ENCODE measurements at regions not wholly inside any gene's neighbourhood (a gene's known extent, or its start where the extent isn't known, plus 50 kb on each side); places are given as distances from the start of the nearest gene placed in this dataset.
"Not testable (repeated sequence)": the region's sequence is repeated elsewhere in the genome, so short reads cannot be mapped to it uniquely, and the experiment has no call there.

DNA sequence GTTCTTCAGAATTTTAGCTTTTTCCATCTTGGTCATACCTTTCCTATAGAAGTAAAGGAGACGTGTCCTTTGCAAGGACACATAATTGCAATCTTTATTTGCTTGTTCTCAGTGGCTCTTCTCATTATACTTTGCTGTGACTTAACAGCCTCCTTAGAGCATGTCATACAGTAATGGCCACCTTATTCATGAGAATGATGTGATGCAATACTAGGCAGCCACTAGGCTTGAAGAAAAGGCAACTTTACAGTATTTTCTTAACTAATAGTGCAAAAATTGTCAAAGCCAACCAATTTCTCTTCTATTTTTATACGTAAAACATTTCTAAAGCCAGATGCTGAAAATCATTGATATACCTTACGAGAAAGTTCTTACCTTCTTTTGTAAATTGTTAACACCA lies 1296.8 kb upstream of the EYS start:
- Histone ChIP-seq H3K9me3 (ENCODE audit: low read length) (no peaks in the 10 kb centered on the region), H3K9me2 (replicated peaks; ENCODE audit: insufficient read depth, low read length) (no peaks in the 10 kb centered on the region), H3K9ac (ENCODE audit: low read length) (no peak overlapping the region), H3K4me1 (ENCODE audit: low read length) (no peaks in the 10 kb centered on the region), H3K4me2 (ENCODE audit: low read depth, low read length, poor library complexity, severe bottlenecking) (no peak overlapping the region), H3K27ac (ENCODE audit: low read length) (no peak overlapping the region), H3K36me3 (ENCODE audit: insufficient read depth, low read length) (no peaks in the 10 kb centered on the region), H3K4me3 (ENCODE audit: low read length) (no peak overlapping the region), H3K79me2 (ENCODE audit: low read length) (no peaks in the 10 kb centered on the region), H3K27me3 (ENCODE audit: low read length) (no peaks in the 10 kb centered on the region), H2AFZ (ENCODE audit: low read length) (peak overlapping the region; percentile 69), H4K20me1 (ENCODE audit: insufficient read depth, low read depth, low read length) (no peaks in the 10 kb centered on the region)
- DNase-seq: no peak

DNA sequence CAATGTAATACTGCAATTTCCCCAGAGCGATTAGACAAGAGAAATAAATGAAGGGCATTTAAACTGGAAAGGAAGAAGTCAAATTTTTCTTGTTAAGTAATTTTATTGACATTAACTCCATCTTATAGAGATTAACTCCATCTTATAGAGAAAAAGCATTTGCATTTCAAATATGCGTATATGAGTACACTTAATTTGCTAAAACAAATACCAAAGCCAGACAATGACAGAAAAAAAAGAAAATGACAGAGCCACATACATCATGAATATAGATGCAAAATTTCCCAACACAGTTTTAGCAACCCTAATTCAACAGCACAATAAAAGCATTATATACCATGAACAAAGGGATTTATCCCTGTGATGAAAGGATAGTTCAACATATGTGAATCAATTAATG lies 1293.1 kb upstream of the EYS start:
- DNase-seq: no peak
- Histone ChIP-seq H3K4me3 (ENCODE audit: low read length) (no peak overlapping the region), H4K20me1 (ENCODE audit: insufficient read depth, low read depth, low read length) (no peaks in the 10 kb centered on the region), H2AFZ (ENCODE audit: low read length) (no peak overlapping the region), H3K9me2 (replicated peaks; ENCODE audit: insufficient read depth, low read length) (no peaks in the 10 kb centered on the region), H3K9ac (ENCODE audit: low read length) (no peak overlapping the region), H3K36me3 (ENCODE audit: insufficient read depth, low read length) (no peaks in the 10 kb centered on the region), H3K4me1 (ENCODE audit: low read length) (no peaks in the 10 kb centered on the region), H3K27ac (ENCODE audit: low read length) (no peak overlapping the region), H3K9me3 (ENCODE audit: low read length) (0 out of 2 replicates have a peak, but pooled peaks cover 3% of the 10 kb centered on the region), H3K79me2 (ENCODE audit: low read length) (no peaks in the 10 kb centered on the region), H3K27me3 (ENCODE audit: low read length) (no peaks in the 10 kb centered on the region), H3K4me2 (ENCODE audit: low read depth, low read length, poor library complexity, severe bottlenecking) (no peak overlapping the region)

DNA sequence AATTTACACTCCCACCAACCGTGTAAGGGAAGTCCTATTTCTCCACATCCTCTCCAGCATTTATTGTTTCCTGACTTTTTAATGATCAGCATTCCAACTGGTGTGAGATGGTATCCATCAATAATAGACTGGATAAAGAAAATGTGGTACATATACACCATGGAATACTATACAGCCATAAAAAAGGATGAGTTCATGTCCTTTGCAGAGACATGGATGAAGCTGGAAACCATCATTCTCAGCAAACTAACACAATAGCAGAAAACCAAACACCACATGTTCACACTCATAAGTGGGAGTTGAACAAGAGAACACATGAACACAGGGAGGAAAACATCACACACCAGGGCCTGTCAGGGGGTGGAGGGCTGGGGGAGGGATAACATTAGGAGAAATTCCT lies 1290.6 kb upstream of the EYS start:
- not testable (repeated sequence) for H3K27me3 ChIP-seq (ENCODE audit: low read length); H3K4me2 ChIP-seq (ENCODE audit: low read depth, low read length, poor library complexity, severe bottlenecking); H3K36me3 ChIP-seq (ENCODE audit: insufficient read depth, low read length); H3K4me3 ChIP-seq (ENCODE audit: low read length); H2AFZ ChIP-seq (ENCODE audit: low read length); H3K27ac ChIP-seq (ENCODE audit: low read length); H4K20me1 ChIP-seq (ENCODE audit: insufficient read depth, low read depth, low read length); DNase-seq; H3K79me2 ChIP-seq (ENCODE audit: low read length); H3K9me3 ChIP-seq (ENCODE audit: low read length); H3K9ac ChIP-seq (ENCODE audit: low read length); H3K9me2 ChIP-seq (replicated peaks; ENCODE audit: insufficient read depth, low read length)
- peaks cover 11% of the 10 kb centered on the region for H3K4me1 ChIP-seq (ENCODE audit: low read length)

DNA sequence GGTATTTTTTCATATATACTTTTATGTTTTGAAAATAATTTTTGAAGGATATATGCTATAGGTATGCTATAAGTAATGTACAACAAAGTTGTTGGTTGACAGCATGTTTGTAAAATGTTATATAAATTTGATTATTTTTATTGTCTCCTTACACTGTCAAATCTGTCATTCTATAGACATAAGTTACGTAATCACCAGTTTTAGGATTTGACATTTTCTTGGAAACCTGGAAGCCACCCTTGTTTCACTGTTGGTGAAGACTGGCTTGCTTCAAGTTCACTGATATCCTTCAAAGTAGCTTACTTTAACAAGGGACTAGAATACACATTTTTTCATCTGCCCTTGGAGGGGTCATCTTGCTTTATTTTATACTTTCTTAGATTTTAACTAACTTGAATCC lies 1288.6 kb upstream of the EYS start:
- H4K20me1 ChIP-seq (ENCODE audit: insufficient read depth, low read depth, low read length): no peaks in the 10 kb centered on the region
- no peak overlapping the region for H3K4me2 ChIP-seq (ENCODE audit: low read depth, low read length, poor library complexity, severe bottlenecking)
- H3K27me3 ChIP-seq (ENCODE audit: low read length): no peaks in the 10 kb centered on the region
- H2AFZ ChIP-seq (ENCODE audit: low read length): no peak overlapping the region
- peaks cover 13% of the 10 kb centered on the region for H3K4me1 ChIP-seq (ENCODE audit: low read length)
- no peaks in the 10 kb centered on the region for H3K79me2 ChIP-seq (ENCODE audit: low read length)
- H3K4me3 ChIP-seq (ENCODE audit: low read length): no peak overlapping the region
- H3K36me3 ChIP-seq (ENCODE audit: insufficient read depth, low read length): no peaks in the 10 kb centered on the region
- peaks cover 3% of the 10 kb centered on the region; the same call in 1 of the 2 replicates for H3K9me3 ChIP-seq (ENCODE audit: low read length)
- H3K27ac ChIP-seq (ENCODE audit: low read length): no peak overlapping the region
- no peak overlapping the region for H3K9ac ChIP-seq (ENCODE audit: low read length)
- H3K9me2 ChIP-seq (replicated peaks; ENCODE audit: insufficient read depth, low read length): no peaks in the 10 kb centered on the region
- no peak for DNase-seq

DNA sequence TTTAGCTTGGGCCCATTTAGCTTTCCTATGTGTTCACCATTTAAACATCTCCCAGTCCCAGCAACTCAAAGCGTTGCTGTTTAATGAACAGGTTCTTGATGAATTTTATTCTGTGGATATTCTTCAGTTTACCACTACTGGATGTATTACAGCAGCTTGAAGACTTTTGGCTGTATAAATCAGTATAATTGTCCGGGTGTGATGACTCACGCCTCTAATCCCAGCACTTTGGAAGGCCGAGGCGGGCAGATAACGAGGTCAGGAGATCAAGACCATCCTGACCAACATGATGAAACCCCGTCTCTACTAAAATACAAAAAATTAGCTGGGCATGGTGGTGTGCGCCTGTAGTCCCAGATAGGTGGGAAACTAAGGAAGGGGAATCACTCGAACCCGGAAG lies 1286.7 kb upstream of the EYS start:
- H3K79me2 ChIP-seq (ENCODE audit: low read length); H4K20me1 ChIP-seq (ENCODE audit: insufficient read depth, low read depth, low read length); H3K9me2 ChIP-seq (replicated peaks; ENCODE audit: insufficient read depth, low read length); H3K9me3 ChIP-seq (ENCODE audit: low read length); H3K27me3 ChIP-seq (ENCODE audit: low read length); DNase-seq; H3K27ac ChIP-seq (ENCODE audit: low read length); H3K36me3 ChIP-seq (ENCODE audit: insufficient read depth, low read length): not testable (repeated sequence)
- peak overlapping the region; percentile 76 for H2AFZ ChIP-seq (ENCODE audit: low read length)
- H3K4me3 ChIP-seq (ENCODE audit: low read length): peak overlapping the region; percentile 45
- H3K4me1 ChIP-seq (ENCODE audit: low read length): peaks cover 13% of the 10 kb centered on the region
- H3K4me2 ChIP-seq (ENCODE audit: low read depth, low read length, poor library complexity, severe bottlenecking): peak overlapping the region; percentile 61
- peak overlapping the region; percentile 20; the same call in 1 of the 2 replicates for H3K9ac ChIP-seq (ENCODE audit: low read length)

DNA sequence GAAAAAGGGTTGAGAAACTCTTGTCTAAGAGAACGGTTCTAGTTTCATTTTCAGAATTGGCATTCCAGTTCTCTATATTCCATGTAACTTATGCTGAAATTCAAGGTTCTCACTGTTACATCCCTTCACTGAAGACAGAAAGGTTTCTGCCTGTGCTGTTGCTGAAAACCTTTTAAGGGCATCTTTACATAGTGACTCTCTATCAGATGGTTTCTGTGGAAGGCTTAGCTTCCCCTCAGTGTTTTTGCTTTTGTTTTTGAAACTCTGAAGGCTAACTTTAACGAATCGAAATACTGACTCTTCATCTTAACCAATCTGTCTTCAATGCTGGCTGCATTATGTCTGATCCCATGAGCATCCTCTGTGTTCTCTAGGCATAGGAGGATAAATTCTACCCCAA lies 1286.2 kb upstream of the EYS start:
- Histone ChIP-seq H3K27me3 (ENCODE audit: low read length) (no peaks in the 10 kb centered on the region), H3K79me2 (ENCODE audit: low read length) (no peaks in the 10 kb centered on the region), H3K4me2 (ENCODE audit: low read depth, low read length, poor library complexity, severe bottlenecking) (peak overlapping the region; percentile 61), H3K4me1 (ENCODE audit: low read length) (peaks cover 13% of the 10 kb centered on the region), H3K27ac (ENCODE audit: low read length) (no peak overlapping the region), H3K9me2 (replicated peaks; ENCODE audit: insufficient read depth, low read length) (no peaks in the 10 kb centered on the region), H3K36me3 (ENCODE audit: insufficient read depth, low read length) (no peaks in the 10 kb centered on the region), H2AFZ (ENCODE audit: low read length) (peak overlapping the region; percentile 76), H3K9ac (ENCODE audit: low read length) (peak overlapping the region; percentile 20), H4K20me1 (ENCODE audit: insufficient read depth, low read depth, low read length) (no peaks in the 10 kb centered on the region), H3K4me3 (ENCODE audit: low read length) (peak overlapping the region; percentile 45), H3K9me3 (ENCODE audit: low read length) (peaks cover 7% of the 10 kb centered on the region)
- peak; percentile 41 for DNase-seq

DNA sequence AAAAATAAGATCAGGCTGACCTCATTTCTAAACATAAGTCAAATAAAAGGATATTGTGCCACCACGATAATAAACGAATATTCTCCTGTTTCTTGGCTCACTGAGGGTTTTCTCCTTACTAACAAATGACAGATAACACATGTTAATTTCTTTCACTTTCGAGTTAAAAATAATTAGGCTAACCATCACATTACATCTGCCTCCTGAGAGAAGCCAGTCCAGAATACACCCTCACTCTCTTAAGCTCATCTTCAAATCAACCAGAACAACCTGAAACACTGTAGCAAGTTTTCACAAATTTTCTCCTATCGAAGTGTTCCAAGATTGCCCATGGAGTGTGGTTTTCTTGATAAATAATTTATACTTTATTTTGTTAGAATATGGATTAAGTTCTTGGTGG lies 1285.6 kb upstream of the EYS start:
- Histone ChIP-seq H3K27ac (ENCODE audit: low read length) (no peak overlapping the region), H3K4me1 (ENCODE audit: low read length) (peaks cover 13% of the 10 kb centered on the region), H3K36me3 (ENCODE audit: insufficient read depth, low read length) (no peaks in the 10 kb centered on the region), H3K79me2 (ENCODE audit: low read length) (no peaks in the 10 kb centered on the region), H3K27me3 (ENCODE audit: low read length) (no peaks in the 10 kb centered on the region), H3K4me3 (ENCODE audit: low read length) (peak overlapping the region; percentile 45; the same call in 1 of the 2 replicates), H3K9ac (ENCODE audit: low read length) (no peak overlapping the region), H4K20me1 (ENCODE audit: insufficient read depth, low read depth, low read length) (no peaks in the 10 kb centered on the region), H3K9me3 (ENCODE audit: low read length) (peaks cover 8% of the 10 kb centered on the region), H3K9me2 (replicated peaks; ENCODE audit: insufficient read depth, low read length) (no peaks in the 10 kb centered on the region), H2AFZ (ENCODE audit: low read length) (peak overlapping the region; percentile 76), H3K4me2 (ENCODE audit: low read depth, low read length, poor library complexity, severe bottlenecking) (peak overlapping the region; percentile 61)
- no peak for DNase-seq

DNA sequence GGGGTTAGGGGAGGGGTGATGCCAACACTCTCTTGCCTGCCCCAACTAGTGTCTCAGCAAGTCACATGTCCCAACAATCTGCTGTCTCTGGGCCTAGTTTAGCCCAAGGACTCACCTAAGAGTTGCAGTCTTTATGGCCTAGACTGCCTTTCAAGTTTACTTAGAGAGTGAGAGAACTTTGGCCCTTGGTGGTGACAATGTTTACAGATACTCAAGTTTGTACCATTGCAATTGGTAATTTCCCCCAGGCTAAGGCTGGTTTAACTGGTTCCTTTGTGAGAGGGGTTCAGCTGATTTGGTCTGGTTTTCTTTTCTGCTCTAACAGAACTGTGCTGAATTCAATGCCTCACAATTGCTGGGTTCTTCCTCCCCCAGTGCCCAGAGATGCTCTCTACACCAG lies 1279.9 kb upstream of the EYS start:
- H3K9ac ChIP-seq (ENCODE audit: low read length): no peak overlapping the region
- no peaks in the 10 kb centered on the region for H3K9me2 ChIP-seq (replicated peaks; ENCODE audit: insufficient read depth, low read length)
- H3K9me3 ChIP-seq (ENCODE audit: low read length): peaks cover 23% of the 10 kb centered on the region
- H3K27ac ChIP-seq (ENCODE audit: low read length): no peak overlapping the region
- H3K27me3 ChIP-seq (ENCODE audit: low read length): no peaks in the 10 kb centered on the region
- H3K4me1 ChIP-seq (ENCODE audit: low read length): no peaks in the 10 kb centered on the region
- H3K4me3 ChIP-seq (ENCODE audit: low read length): no peak overlapping the region
- H3K36me3 ChIP-seq (ENCODE audit: insufficient read depth, low read length): no peaks in the 10 kb centered on the region
- H4K20me1 ChIP-seq (ENCODE audit: insufficient read depth, low read depth, low read length): no peaks in the 10 kb centered on the region
- no peaks in the 10 kb centered on the region for H3K79me2 ChIP-seq (ENCODE audit: low read length)
- H3K4me2 ChIP-seq (ENCODE audit: low read depth, low read length, poor library complexity, severe bottlenecking): no peak overlapping the region
- no peak for DNase-seq
- peak overlapping the region; percentile 68; the same call in 1 of the 2 replicates for H2AFZ ChIP-seq (ENCODE audit: low read length)

DNA sequence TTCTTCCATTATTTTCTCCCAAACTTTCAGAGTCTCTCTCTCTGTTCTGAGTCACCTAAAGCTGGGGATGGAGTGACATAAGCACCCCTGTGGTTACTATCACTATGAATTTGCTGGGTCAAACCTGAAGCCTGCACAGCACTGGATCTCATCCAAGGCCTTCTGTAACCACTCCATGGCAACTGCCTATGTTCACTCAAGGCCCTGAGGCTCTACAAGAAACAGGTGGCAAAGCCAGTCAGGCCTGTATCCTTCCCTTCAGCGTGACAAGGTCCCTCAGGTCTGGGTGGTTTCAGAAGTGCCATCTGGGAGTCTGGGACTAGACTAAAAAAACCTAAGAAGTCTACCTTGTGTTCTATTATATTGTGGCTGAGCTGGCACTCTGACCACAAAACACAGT lies 1278.8 kb upstream of the EYS start:
- no peak overlapping the region for H3K27ac ChIP-seq (ENCODE audit: low read length)
- no peaks in the 10 kb centered on the region for H3K4me1 ChIP-seq (ENCODE audit: low read length)
- no peaks in the 10 kb centered on the region for H3K79me2 ChIP-seq (ENCODE audit: low read length)
- H2AFZ ChIP-seq (ENCODE audit: low read length): no peak overlapping the region
- H3K9me2 ChIP-seq (replicated peaks; ENCODE audit: insufficient read depth, low read length): no peaks in the 10 kb centered on the region
- H3K4me2 ChIP-seq (ENCODE audit: low read depth, low read length, poor library complexity, severe bottlenecking): no peak overlapping the region
- no peak for DNase-seq
- no peaks in the 10 kb centered on the region for H4K20me1 ChIP-seq (ENCODE audit: insufficient read depth, low read depth, low read length)
- no peaks in the 10 kb centered on the region for H3K36me3 ChIP-seq (ENCODE audit: insufficient read depth, low read length)
- peaks cover 23% of the 10 kb centered on the region for H3K9me3 ChIP-seq (ENCODE audit: low read length)
- no peak overlapping the region for H3K9ac ChIP-seq (ENCODE audit: low read length)
- no peak overlapping the region for H3K4me3 ChIP-seq (ENCODE audit: low read length)
- no peaks in the 10 kb centered on the region for H3K27me3 ChIP-seq (ENCODE audit: low read length)

All from Karpas-422 (cell line).